ENCODE measurements at regions not wholly inside any gene's neighbourhood (a gene's known extent, or its start where the extent isn't known, plus 50 kb on each side); places are given as distances from the start of the nearest gene placed in this dataset.

- Histone ChIP-seq H3K27ac (replicated peaks) (no peak overlapping the region), H3K27me3 (ENCODE audit: insufficient read depth, poor library complexity, severe bottlenecking) (no peaks in the 10 kb centered on the region), H3K4me3 (replicated peaks; ENCODE audit: insufficient read depth, low read length) (no peak overlapping the region)
- TF ChIP-seq SPI1 (IDR thresholded peaks at IDR 0.05; ENCODE audit: borderline replicate concordance, low read depth), result no peak
- TF ChIP-seq REST (IDR thresholded peaks at IDR 0.05; ENCODE audit: insufficient replicate concordance, low read depth), result no peak
- TF ChIP-seq CTCF (IDR thresholded peaks at IDR 0.05; ENCODE audit: insufficient read depth, low read length), result no peak
- TF ChIP-seq GABPA (IDR thresholded peaks at IDR 0.05; ENCODE audit: low read depth), result no peak
- TF ChIP-seq POLR2AphosphoS5 (IDR thresholded peaks at IDR 0.05; ENCODE audit: low read depth), result no peak
- no peak for DNase-seq (ENCODE audit: low read depth in 1 of 2, low spot score in 1 of 2)
These were observed 92.7 kb downstream of the RPL27A start for GRCh38 chr11:8775332-8775731.

- no peak for DNase-seq (ENCODE audit: low read depth in 1 of 2, low spot score in 1 of 2)
- no peak overlapping the region for H3K4me3 ChIP-seq (replicated peaks; ENCODE audit: insufficient read depth, low read length)
- TF ChIP-seq REST (IDR thresholded peaks at IDR 0.05; ENCODE audit: insufficient replicate concordance, low read depth) (no peak), SPI1 (IDR thresholded peaks at IDR 0.05; ENCODE audit: borderline replicate concordance, low read depth) (no peak), CTCF (IDR thresholded peaks at IDR 0.05; ENCODE audit: insufficient read depth, low read length) (no peak), POLR2AphosphoS5 (IDR thresholded peaks at IDR 0.05; ENCODE audit: low read depth) (no peak), GABPA (IDR thresholded peaks at IDR 0.05; ENCODE audit: low read depth) (no peak)
- H3K27me3 ChIP-seq (ENCODE audit: insufficient read depth, poor library complexity, severe bottlenecking), result no peaks in the 10 kb centered on the region
- H3K27ac ChIP-seq (replicated peaks), result no peak overlapping the region
These were observed 93.1 kb downstream of the RPL27A start for GRCh38 chr11:8775734-8776133.

- no peak for TF ChIP-seq SPI1 (IDR thresholded peaks at IDR 0.05; ENCODE audit: borderline replicate concordance, low read depth)
- TF ChIP-seq POLR2AphosphoS5 (IDR thresholded peaks at IDR 0.05; ENCODE audit: low read depth), result no peak
- TF ChIP-seq CTCF (IDR thresholded peaks at IDR 0.05; ENCODE audit: insufficient read depth, low read length), result no peak
- TF ChIP-seq GABPA (IDR thresholded peaks at IDR 0.05; ENCODE audit: low read depth), result no peak
- Histone ChIP-seq H3K27me3 (ENCODE audit: insufficient read depth, poor library complexity, severe bottlenecking) (no peaks in the 10 kb centered on the region), H3K27ac (replicated peaks) (no peak overlapping the region), H3K4me3 (replicated peaks; ENCODE audit: insufficient read depth, low read length) (no peak overlapping the region)
- DNase-seq (ENCODE audit: low read depth in 1 of 2, low spot score in 1 of 2), result no peak
These were observed 93.6 kb downstream of the RPL27A start for GRCh38 chr11:8776209-8776608.

Data from HL-60 (cell line).